AG04449 (cell line): ENCODE measurements at regions not wholly inside any gene's neighbourhood (a gene's known extent, or its start where the extent isn't known, plus 50 kb on each side); places are given as distances from the start of the nearest gene placed in this dataset.

Experiments
- CTCF ChIA-PET: fragments of 350-600 bp; formaldehyde crosslinking; extraction: SDS; loops from one replicate; lab custom pipeline; 2021; ENCODE audit warnings: antibody characterized with exemption; lab: Yijun Ruan, JAX
- POLR2A ChIA-PET: fragments of 400-600, 350-600 bp; formaldehyde crosslinking; extraction: SDS; loops from one replicate; lab custom pipeline; 2020; ENCODE audit warnings: antibody characterized with exemption, inconsistent platforms; lab: Yijun Ruan, JAX
- DNase-seq: peaks from one replicate; pipeline ENCODE4 v3.0.0-alpha.2; 2010; ENCODE audit warnings: low read depth, low spot score
- H3K4me3 ChIP-seq: 2 replicates; pipeline ENCODE4 v1.5.1; 2011; ENCODE audit warnings: low read depth, mild to moderate bottlenecking, control low read depth, low read length
- TF ChIP-seq, protein P1 (sequence below): IDR thresholded peaks from one replicate; pipeline ENCODE4 v1.5.1; 2011; ENCODE audit warnings: mild to moderate bottlenecking, moderate library complexity, low read length, control low read depth, inconsistent platforms; ENCODE audit not compliant: insufficient read depth; ENCODE audit errors: missing control alignments

DNA sequence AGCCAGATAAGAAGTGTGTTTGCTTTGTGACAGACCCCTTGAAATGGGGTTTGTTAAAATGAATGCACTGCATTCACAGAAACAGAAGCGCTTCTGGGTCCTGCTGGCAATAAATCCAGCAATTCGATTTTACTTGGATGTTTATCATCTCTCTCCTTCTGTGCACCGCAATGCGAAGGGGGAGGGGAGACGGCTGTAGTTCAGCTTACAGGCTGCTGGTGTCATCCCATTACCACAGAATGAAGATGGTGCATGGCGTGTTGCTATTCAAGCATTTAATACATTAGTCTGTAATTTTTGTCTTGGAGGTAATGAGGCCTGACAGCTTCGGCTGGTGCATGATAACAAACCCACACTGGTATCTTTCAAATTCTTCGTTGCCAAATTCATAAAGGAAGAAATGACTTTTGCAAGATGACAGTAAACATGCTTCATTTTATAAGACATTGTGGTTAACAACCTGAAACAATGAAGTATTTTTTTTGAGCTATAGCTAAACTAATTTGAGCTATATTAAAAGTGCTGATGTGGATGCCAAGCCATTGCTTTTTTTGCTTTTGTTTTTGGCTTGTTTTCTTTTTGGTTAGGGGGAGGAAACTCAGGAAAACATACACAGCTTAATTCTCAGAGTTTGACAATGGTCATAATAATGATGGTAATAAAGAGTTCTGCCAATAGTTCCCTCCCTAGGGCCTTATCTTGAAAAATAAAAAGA is 418.3 kb downstream of the OTOL1 start:
- TF ChIP-seq, protein P1, sequence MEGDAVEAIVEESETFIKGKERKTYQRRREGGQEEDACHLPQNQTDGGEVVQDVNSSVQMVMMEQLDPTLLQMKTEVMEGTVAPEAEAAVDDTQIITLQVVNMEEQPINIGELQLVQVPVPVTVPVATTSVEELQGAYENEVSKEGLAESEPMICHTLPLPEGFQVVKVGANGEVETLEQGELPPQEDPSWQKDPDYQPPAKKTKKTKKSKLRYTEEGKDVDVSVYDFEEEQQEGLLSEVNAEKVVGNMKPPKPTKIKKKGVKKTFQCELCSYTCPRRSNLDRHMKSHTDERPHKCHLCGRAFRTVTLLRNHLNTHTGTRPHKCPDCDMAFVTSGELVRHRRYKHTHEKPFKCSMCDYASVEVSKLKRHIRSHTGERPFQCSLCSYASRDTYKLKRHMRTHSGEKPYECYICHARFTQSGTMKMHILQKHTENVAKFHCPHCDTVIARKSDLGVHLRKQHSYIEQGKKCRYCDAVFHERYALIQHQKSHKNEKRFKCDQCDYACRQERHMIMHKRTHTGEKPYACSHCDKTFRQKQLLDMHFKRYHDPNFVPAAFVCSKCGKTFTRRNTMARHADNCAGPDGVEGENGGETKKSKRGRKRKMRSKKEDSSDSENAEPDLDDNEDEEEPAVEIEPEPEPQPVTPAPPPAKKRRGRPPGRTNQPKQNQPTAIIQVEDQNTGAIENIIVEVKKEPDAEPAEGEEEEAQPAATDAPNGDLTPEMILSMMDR = peak; percentile 72
- POLR2A ChIA-PET = no interaction called here
- CTCF ChIA-PET = interaction anchor here (1.1 to 1.7 kb wide), 2 partner anchors 16 to 61 kb away, joined by 3 to 5 read pairs; no protein-coding TSS in a partner anchor
- H3K4me3 ChIP-seq = no peak overlapping the region
- no peak for DNase-seq

DNA sequence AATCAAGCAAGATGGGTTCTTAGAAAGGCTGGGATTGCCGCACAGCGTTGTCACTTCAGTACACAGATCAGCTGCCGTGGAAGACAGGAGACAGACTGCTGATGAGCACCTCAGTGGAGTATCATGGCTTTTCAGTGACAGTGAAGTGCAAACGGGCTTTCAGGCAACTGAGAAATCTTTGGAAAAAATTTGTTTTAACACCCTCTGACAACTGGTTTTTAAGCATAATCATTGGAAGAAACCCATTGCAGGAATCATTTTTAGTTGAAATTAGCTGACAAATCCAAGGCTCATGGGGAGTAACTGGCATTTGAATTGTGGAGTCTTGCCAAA is 418.8 kb downstream of the OTOL1 start:
- TF ChIP-seq, protein P1 = no peak
- ChIA-PET POLR2A (no interaction called here), CTCF (interaction anchor here (1.7 kb wide), 1 partner anchor 16 kb away, joined by 5 read pairs; no protein-coding TSS in a partner anchor)
- no peak overlapping the region for H3K4me3 ChIP-seq
- DNase-seq = no peak

DNA sequence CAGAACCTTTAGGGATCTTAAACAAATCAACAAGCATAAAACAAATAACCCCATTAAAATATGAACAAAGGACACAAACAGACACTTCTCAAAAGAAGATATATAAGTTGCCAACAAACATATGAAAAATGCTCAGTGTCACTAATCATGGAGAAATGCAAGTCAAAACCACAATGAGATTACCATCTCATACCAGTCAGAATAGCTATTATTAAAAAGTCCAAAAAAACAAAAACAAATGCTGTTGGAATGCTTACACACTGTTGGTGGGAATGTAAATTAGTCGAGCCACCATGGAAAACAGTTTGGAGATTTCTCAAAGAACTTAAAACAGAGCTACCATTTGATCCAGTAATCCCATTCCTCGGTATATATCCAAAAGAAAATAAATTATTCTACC is 423.6 kb downstream of the OTOL1 start:
- POLR2A ChIA-PET = no interaction called here
- no peak for DNase-seq
- TF ChIP-seq, protein P1 = no peak
- no peak overlapping the region for H3K4me3 ChIP-seq
- CTCF ChIA-PET = no interaction called here

DNA sequence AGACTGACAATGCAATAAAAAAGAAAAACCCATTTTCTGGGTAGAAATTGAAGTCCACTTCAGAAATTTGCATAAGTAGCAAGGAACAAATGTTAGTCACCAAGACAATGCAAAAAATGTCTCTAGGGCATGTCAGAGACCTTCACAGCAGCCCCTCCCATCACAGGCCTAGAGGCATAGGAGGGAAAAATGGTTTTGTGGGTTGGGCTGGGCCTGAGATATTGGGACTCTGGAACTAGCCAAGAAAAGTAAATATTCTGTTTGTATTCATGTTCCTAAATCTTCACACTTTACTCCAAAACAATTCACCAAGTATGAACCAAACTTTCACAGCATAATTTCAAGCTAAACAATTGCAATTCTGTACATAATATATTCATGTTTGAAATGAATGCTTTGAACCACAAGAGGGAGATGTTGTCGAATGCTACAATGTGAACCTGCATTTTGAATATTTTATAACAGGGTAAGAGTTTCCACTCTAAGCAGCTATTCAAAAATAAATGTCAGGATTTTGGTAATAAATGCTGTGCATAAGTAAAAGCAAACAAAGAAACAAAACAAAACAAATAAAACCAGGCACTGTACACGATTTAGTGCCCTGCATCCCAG is 429.2 kb downstream of the OTOL1 start:
- H3K4me3 ChIP-seq = no peak overlapping the region
- no peak for DNase-seq
- TF ChIP-seq, protein P1 = no peak
- POLR2A ChIA-PET = no interaction called here
- CTCF ChIA-PET = interaction anchor here (0.8 to 0.9 kb wide), 2 partner anchors 8 to 15 kb away, joined by 3 read pairs; no protein-coding TSS in a partner anchor

DNA sequence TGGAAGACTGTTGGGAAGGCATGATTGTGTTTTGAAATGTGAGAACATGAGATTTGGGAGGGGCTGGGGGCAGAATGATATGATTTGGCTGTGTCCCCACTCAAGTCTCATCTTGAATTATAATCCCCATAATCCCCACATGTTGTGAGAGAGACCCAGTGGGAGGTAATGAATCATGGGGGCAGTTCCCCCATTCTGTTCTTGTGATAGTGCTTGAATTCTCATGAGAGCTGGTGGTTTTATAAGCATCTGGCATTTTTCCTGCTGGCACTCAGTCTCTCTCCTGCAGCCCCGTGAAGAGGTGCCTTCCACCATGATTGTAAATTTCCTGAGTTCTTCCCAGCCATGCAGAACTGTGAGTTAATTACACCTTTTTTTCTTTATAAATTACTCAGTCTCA is 430.5 kb downstream of the OTOL1 start:
- no peak overlapping the region for H3K4me3 ChIP-seq
- POLR2A ChIA-PET = no interaction called here
- CTCF ChIA-PET = no interaction called here
- TF ChIP-seq, protein P1 = no peak
- DNase-seq = no peak

DNA sequence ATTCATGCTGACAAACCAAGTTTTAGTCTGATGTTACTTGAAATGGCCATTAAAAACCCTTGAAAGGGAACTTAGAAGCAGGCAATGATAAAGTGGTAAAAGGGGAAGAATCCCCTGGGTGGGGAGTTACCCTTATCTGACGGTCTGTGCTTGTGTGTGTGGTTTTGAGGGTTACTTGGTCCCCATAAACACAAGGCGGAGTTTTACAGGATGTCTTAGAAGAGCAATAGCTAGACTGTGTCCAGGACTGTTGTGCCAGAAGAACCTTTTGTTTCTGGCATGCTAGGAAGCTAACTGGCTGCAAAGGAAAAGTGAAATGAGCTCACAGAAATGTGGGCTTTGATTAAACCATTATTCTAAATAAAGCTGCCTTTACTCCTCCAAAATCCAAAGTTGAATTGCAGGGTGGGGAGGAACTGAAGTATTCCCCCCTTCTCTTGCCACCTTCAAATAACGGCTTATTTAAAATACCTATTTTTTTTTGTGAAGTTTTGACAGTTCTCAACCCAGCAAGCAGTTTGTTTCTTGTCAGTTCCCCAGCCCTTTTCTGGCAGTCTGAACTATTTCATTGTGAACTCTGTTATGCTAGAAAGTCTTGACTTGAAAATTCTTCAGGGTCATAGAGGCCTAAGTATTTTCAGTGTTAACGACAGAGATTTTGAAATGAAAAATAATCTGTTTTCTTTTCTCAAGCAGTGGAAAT is 443.5 kb downstream of the OTOL1 start:
- TF ChIP-seq, protein P1 = no peak
- no peak for DNase-seq
- POLR2A ChIA-PET = no interaction called here
- H3K4me3 ChIP-seq = no peak overlapping the region
- CTCF ChIA-PET = no interaction called here
